SK-N-DZ (cell line): ENCODE measurements at regions not wholly inside any gene's neighbourhood (a gene's known extent, or its start where the extent isn't known, plus 50 kb on each side); places are given as distances from the start of the nearest gene placed in this dataset.
"Not testable (repeated sequence)": the region's sequence is repeated elsewhere in the genome, so short reads cannot be mapped to it uniquely, and the experiment has no call there.

Experiments
- DNase-seq: peaks from one replicate; pipeline ENCODE4 v3.0.0-alpha.2; 2015; ENCODE audit warnings: low spot score

- no peak for DNase-seq
These were observed 63.3 kb downstream of the POU4F1 start for GRCh38 chr13:78540058-78540457.

DNA sequence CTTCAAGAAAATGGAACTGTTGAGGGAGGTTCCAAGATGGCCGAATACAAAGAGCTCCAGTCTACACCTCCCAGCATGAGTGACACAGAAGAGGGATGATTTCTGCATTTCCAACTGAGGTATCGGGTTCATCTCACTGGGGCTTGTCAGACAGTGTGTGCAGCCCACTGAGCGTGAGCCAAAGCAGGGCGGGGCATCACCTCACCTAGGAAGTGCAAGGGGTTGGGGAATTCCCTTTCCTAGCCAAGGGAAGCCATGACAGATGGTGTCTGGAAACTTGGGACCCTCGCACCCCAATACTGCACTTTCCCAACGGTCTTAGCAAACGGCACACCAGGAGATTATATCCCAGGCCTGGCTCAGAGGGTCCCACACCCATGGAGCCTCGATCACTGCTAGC is 77.3 kb downstream of the POU4F1 start:
- DNase-seq, result not testable (repeated sequence)

- no peak for DNase-seq
These were observed 78.4 kb downstream of the POU4F1 start for GRCh38 chr13:78524936-78525335.

DNA sequence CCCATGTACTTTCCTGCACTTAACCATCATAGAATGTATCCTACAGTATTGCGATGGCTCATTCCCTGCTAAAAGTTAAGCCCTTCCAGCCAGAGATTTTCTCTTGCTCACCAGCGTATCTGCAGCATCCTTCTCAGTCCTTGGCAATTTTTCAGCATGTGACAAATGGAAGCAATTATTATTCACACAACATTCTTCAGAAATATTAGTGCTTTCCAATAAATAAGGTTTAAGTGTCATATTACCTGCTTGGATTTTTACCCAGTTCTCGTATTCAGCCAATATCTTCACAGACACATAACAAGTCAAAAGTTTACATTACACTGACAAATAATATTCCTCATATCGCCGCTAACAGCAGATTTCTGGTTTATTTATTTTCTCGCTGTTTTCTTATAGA is 82.3 kb downstream of the POU4F1 start:
- no peak for DNase-seq

GRCh38 chr13:78520425-78520824 is 82.9 kb downstream of the POU4F1 start:
- DNase-seq, result no peak

DNA sequence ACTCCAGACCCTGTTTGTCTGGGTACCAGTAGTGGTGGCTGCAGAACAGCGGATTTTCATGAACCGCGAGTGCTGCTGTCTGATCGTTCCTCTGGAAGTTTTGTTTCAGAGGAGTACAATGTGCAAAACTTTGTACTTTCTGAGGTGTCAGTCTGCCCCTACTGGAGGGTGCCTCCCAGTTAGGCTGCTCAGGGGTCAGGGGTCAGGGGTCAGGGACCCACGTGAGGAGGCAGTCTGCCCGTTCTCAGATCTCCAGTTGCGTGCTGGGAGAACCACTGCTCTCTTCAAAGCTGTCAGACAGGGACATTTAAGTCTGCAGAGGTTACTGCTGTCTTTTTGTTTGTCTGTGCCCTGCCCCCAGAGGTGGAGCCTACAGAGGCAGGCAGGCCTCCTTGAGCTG is 84.9 kb downstream of the POU4F1 start:
- DNase-seq, result not testable (repeated sequence)

DNA sequence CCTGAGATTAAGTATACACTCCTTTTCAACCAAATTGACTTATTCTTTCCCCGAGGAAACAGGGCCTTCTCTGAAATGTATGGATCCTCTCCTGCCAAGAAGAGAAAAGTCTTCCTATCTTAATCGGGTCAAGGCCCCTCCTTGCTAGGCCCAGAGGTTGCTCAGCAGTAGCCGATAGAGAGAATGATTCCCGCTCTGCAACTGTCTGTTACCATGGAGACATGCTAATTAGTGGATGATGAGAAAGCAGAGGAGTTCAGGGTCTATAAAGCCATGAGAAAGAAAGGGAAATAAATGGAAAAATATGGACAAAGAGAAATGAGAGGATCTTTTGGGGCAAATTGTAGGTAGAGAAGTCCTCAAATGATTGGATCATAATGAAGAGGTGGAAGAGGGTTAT is 103.5 kb downstream of the POU4F1 start:
- peak; percentile 22 for DNase-seq

DNA sequence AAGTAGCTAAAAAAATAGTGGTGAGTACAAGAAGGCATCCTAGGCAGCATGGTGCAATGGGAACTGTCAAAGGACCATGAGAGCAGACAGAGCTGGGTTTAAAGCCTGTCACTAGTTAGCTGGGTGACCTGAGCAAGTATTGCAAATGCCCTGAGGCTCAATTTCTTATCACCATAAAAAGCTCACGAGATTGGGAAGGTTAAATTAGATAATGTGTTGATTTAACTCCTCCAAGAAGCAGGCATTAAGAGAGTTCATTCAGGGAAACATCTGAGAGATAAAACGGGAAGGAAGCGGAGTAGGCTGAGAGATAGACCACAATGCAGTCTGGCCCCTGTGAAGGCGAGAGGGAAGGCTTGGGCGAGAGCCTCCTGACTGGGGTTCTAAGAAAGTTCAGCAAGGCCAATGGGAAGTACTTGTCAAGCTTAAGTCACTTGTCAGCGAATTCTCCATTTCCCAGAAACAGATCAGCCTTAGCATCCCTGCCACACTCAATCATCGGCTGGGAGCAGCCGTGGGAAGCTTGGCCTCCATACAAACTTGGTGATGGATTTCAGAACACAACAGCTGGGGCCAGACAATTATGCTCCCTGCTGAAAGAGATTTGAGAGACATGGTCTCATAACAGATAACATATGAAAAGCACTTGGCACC is 105.5 kb downstream of the POU4F1 start:
- no peak for DNase-seq

DNA sequence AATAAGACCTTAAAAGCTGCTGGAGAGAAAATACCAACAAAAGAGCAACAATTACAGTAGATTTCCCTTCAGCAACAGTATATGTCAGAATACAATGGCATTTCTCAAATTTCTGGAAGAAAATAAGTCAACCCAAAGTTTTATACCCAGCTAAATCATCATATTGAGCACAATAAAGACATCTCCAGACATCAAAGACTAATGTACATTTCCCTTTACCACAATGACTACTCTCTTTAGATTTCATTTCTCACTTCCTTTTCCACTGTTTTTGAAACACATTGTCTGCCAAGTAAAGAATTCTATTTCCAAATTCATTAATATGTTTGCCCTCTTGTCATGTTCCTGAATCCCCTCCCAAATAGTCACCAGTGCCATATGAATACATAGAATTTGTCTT is 111.4 kb downstream of the POU4F1 start:
- DNase-seq, result no peak

DNA sequence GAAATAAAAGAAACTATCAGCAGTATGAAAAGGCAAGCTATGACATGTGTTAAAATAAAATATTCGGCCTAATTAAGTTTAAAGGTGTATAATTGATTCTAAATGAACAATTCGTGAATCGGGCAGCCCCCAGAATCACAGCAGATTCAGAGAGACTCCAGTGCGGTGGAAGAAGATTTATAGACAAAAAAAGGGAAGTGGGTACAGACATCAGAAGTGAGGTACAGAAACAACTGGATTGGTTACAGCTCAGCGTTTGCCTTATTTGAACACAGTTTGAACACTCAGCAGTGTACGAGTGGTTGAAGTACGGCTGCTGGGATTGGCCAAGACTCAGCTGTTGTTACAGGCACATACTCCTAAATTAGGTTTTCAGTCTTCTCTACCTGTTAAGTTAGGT is 113.1 kb downstream of the POU4F1 start:
- DNase-seq, result not testable (repeated sequence)

- no peak for DNase-seq
These were observed 115.6 kb downstream of the POU4F1 start for GRCh38 chr13:78487707-78488106.

DNA sequence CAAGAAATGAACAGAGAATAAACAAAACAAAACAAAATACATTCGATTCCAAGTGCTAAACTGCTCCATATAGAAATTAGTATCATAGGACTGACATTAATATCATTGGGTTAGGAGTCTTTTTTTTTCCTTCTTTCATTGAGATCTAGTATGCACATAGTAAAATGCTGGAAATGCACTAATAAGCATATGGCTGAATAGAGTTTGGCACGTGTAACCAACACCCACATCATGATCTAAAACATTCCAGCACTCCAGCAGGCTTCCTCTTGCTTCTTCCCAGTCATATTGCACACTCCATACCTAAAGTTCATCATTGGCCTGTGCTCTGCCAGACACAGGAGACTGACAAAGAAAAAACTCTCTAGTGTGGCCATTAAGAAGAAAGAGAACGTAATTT is 117.5 kb downstream of the POU4F1 start:
- no peak for DNase-seq

GRCh38 chr13:78478183-78478582 is 125.2 kb downstream of the POU4F1 start:
- no peak for DNase-seq

DNA sequence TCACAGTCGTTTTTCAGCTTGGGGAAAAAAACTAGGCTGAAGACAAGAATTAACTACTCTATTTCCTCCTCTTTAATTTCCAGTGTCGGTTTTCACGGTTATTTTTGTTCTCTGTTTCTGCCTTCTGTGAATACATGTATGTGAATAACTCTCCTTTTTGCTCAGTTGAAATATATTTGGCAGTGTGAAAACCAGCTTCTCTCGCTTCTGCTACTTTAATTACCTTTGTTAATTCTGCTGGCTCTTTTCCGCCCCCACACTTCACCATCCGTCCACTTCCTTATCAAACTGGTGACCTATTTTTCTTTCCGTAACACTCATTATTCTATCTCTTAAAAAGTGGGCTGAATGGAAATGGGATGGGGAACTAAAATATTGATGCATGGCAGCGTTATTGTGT is 126.4 kb downstream of the POU4F1 start:
- no peak for DNase-seq

DNA sequence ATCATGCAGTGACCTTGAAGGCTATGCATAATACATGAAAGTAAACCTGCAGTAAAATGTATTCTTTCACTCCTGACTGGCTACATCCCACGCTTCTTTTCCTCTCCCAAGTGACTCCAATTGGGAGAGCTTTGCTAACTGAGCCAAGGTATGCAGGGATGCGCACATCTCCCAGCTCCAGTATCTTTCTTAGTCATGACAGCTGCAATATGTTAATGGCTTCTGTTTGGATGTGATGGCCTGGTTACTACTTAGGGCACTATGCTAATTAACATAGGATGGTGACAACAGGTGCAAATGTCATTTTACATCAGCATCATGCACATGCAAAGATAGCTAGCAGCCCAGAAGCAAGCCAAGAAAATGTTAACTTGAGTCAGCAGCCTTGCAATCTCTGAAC is 134.7 kb downstream of the POU4F1 start:
- DNase-seq, result no peak

DNA sequence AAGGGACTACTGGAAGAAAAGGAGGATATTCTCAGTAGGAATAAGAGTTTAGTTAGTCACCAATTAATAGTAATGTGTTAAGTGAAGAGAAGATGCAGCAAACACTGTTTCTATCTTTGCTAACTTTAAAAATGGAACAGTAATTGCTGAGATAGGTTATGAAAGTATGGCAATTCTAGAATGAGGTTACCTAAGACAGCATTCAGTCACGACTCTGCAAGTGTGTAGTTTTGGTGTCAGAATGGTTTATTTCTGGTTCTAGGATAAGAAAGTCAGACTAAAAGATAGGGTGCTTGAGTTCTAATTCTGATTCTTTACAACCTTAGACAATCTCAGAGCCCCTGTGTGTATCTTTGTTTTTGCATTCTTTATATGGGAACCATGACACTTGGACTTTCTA is 138.1 kb downstream of the POU4F1 start:
- DNase-seq, result no peak

- DNase-seq, result no peak
These were observed 143.2 kb downstream of the POU4F1 start for GRCh38 chr13:78460176-78460575.

DNA sequence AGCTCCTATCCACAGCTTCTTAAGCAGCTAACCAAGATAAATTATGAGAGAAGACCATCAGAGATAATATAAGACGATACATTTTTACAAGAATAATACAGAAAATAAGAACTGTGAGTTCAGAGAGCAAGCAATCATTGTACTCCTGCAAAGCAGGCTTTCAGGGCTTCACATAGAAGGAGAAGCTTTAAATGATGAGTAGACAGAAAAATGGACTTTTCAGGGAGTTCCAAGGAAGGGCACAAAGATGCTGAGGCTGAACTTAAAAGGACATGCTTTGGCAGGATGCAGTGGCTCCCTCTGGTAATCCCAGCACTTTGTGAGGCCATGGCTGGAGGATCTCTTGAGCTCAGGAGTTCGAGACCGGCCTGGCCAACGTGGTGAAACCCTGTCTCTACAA is 159.5 kb downstream of the POU4F1 start:
- DNase-seq, result no peak

DNA sequence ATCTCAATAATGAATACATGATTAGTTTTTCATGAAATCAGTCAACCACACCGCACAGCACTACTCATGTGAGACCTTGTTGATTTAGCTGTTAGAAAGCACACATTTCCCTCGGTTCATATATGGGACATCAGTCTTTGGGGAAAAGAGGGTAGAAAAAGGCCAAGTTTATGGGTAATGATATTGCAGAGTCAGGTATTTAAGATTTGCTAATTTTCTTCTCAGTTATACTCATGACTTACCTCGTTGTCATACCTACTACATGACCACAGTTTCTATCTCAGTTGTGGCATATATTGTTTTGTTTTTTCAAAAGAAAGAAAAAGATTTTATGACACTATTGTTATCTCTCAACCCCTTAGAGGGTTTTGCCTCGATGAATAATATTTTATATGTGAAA is 165.6 kb downstream of the POU4F1 start:
- no peak for DNase-seq

- no peak for DNase-seq
These were observed 167.0 kb downstream of the POU4F1 start for GRCh38 chr13:78436311-78436710.

DNA sequence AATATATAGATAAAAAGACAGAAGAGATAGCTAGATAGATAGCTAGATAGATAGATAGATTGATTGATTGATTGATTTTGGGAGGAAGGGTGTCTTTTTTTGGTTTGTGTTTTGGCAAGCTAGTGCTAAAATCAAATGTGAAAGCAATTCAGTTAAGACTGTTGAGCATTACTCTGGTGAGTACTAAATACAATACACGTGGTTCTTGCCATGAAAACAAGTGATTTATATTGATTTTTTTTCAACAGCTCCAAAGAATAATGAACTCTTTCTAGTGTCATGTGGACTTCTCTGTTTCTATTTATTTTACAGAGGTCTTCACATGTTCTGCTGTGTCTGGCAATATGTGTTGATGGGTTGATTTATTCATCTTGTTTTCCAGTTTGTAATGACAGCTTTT is 172.0 kb downstream of the POU4F1 start:
- no peak for DNase-seq

DNA sequence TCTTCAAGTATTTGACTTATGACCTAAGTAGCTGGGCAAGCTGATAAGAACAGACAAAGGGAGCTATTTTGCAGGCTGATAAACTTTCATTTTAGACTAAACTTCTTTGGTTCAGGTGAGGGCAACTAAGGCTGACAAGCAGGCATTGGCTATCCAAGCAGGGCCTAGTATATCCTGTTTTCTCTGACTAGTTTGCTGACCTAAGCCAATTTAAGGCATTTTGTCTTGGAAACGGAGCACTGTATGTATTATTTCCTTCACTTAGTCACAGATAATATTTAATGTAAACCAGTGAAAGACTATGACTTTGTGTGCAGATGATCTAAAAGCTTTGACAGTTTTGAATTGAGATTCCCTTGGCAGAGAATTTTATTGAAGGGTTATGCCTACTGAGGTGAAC is 172.5 kb downstream of the POU4F1 start:
- no peak for DNase-seq

DNA sequence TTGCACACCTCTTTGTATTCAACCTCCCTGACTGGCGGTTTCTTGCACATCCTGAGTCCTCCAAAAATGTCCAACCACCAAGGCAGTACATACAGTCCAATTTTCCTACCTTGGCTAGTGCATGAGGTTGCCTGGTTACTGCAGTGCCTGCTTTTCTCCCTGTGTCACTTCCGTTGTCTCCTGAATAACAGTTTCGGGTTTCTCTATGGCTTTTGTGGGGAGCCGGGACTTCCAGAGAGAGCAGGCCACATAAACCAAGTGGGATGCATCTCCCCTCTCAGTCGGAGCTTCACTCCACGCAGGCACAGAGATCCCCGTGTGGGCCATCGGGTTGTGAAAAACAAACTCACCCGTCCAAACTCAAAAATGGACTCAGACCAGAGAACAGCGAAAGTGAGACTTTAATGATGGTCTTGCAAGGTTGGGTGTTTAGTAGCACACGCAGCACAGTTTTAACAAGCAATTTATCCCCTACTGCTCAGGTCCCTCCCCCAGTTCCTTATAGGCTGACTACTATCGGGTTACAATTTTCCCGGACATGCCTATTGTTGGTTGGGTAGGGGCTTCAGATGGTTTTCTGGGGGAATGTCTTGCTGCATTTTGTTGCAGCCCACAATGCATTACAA is 173.1 kb downstream of the POU4F1 start:
- DNase-seq, result no peak

DNA sequence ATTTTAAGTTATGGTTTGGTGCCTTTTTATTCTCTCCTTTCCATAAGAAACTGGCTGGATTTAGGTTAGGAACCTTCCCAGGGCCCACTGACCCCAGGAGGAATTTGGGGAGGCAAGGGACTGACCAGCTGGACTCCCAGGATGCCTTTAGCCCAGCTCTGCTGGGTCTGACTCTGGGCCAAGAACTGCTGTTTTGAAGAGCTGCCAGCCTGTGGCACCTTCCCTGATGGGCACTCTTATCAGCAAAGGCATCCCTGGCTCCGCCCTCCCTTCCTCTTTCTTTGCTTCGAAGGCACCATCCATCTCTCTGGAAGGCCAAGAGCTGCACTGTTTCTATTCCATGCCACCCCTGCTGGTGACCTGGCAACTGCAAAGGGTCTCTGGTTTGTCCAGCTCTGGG is 174.7 kb downstream of the POU4F1 start:
- DNase-seq, result no peak
